H9 (cell line): ENCODE measurements at regions not wholly inside any gene's neighbourhood (a gene's known extent, or its start where the extent isn't known, plus 50 kb on each side); places are given as distances from the start of the nearest gene placed in this dataset.

Experiments used
- DNase-seq: peaks from one replicate; pipeline ENCODE4 v3.0.0-alpha.2; 2017
- H2AFZ ChIP-seq: one replicate; pipeline ENCODE4 v1.6.1; 2013; ENCODE audit warnings: mild to moderate bottlenecking, low read length, control low read depth, moderate library complexity
- H2AK5ac ChIP-seq: 2 replicates; pipeline ENCODE4 v1.6.1; 2013; ENCODE audit warnings: low read length, control low read depth, mixed read lengths; ENCODE audit not compliant: insufficient read length
- H2BK120ac ChIP-seq: one replicate; pipeline ENCODE4 v1.6.1; 2013; ENCODE audit warnings: low read depth, mild to moderate bottlenecking, low read length, control low read depth, inconsistent platforms; ENCODE audit not compliant: poor library complexity, severe bottlenecking
- H2BK12ac ChIP-seq: 2 replicates; pipeline ENCODE4 v1.6.1; 2013; ENCODE audit warnings: low read length, control low read depth, mixed read lengths, low read depth; ENCODE audit not compliant: insufficient read length
- H2BK15ac ChIP-seq: 2 replicates; pipeline ENCODE4 v1.6.1; 2013; ENCODE audit warnings: low read depth, low read length, control low read depth
- H2BK20ac ChIP-seq: one replicate; pipeline ENCODE4 v1.6.1; 2013; ENCODE audit warnings: low read depth, mild to moderate bottlenecking, low read length, control low read depth, inconsistent platforms; ENCODE audit not compliant: poor library complexity, severe bottlenecking
- H2BK5ac ChIP-seq: 2 replicates; pipeline ENCODE4 v1.6.1; 2013; ENCODE audit warnings: low read length, control low read depth, mixed read lengths; ENCODE audit not compliant: insufficient read length
- H3K14ac ChIP-seq: 2 replicates; pipeline ENCODE4 v1.6.1; 2013; ENCODE audit warnings: low read length, control low read depth; ENCODE audit not compliant: insufficient read depth
- H3K18ac ChIP-seq: 2 replicates; pipeline ENCODE4 v1.6.1; 2013; ENCODE audit warnings: low read depth, mild to moderate bottlenecking, mixed read lengths, low read length, control low read depth; ENCODE audit not compliant: insufficient read length
- H3K23ac ChIP-seq: 2 replicates; pipeline ENCODE4 v1.6.1; 2013; ENCODE audit warnings: low read length, control low read depth, mixed read lengths, low read depth; ENCODE audit not compliant: insufficient read length
- H3K23me2 ChIP-seq: 2 replicates; pipeline ENCODE4 v1.6.1; 2013; ENCODE audit warnings: low read depth, mild to moderate bottlenecking, mixed read lengths, low read length, control low read depth; ENCODE audit not compliant: insufficient read length, poor library complexity, severe bottlenecking
- H3K27ac ChIP-seq: 2 replicates; pipeline ENCODE4 v1.5.1; 2013; ENCODE audit warnings: low read length, control low read depth, mixed read lengths, low read depth; ENCODE audit not compliant: insufficient read length
- H3K27me3 ChIP-seq: 2 replicates; pipeline ENCODE4 v1.6.1; 2013; ENCODE audit warnings: low read length, control low read depth, inconsistent platforms; ENCODE audit not compliant: insufficient read depth
- H3K4ac ChIP-seq: 2 replicates; pipeline ENCODE4 v1.6.1; 2013; ENCODE audit warnings: low read depth, mild to moderate bottlenecking, control low read depth, inconsistent platforms, low read length, moderate library complexity
- H3K4me1 ChIP-seq: 2 replicates; pipeline ENCODE4 v1.6.1; 2013; ENCODE audit warnings: low read length, control low read depth, inconsistent platforms; ENCODE audit not compliant: insufficient read depth
- H3K4me2 ChIP-seq: 2 replicates; pipeline ENCODE4 v1.6.1; 2013; ENCODE audit warnings: low read length, control low read depth, mixed read lengths; ENCODE audit not compliant: insufficient read length, insufficient read depth
- H3K56ac ChIP-seq: 2 replicates; pipeline ENCODE4 v1.6.1; 2013; ENCODE audit warnings: low read depth, mild to moderate bottlenecking, mixed read lengths, low read length, control low read depth; ENCODE audit not compliant: insufficient read length
- H3K79me1 ChIP-seq: 2 replicates; pipeline ENCODE4 v1.6.1; 2013; ENCODE audit warnings: low read depth, mild to moderate bottlenecking, moderate library complexity, low read length, control low read depth, inconsistent platforms; ENCODE audit not compliant: insufficient read depth, poor library complexity, severe bottlenecking
- H3K79me2 ChIP-seq: 2 replicates; pipeline ENCODE4 v1.6.1; 2013; ENCODE audit warnings: low read length, control low read depth, inconsistent platforms; ENCODE audit not compliant: insufficient read depth
- H3K9ac ChIP-seq: 2 replicates; pipeline ENCODE4 v1.6.1; 2013; ENCODE audit warnings: low read length, control low read depth, mixed read lengths; ENCODE audit not compliant: insufficient read length; ENCODE audit errors: extremely low read depth
- H3K9me3 ChIP-seq: one replicate; pipeline ENCODE4 v1.6.1; 2013; ENCODE audit warnings: low read depth, low read length, inconsistent platforms; ENCODE audit not compliant: control insufficient read depth
- H3T11ph ChIP-seq: one replicate; pipeline ENCODE4 v1.6.1; 2013; ENCODE audit warnings: mild to moderate bottlenecking, low read length, control low read depth, inconsistent platforms
- H4K20me1 ChIP-seq: one replicate; pipeline ENCODE4 v1.6.1; 2013; ENCODE audit not compliant: control insufficient read depth, insufficient read length, insufficient read depth
- H4K5ac ChIP-seq: 2 replicates; pipeline ENCODE4 v1.6.1; 2013; ENCODE audit warnings: low read depth, mild to moderate bottlenecking, mixed read lengths, low read length, control low read depth; ENCODE audit not compliant: insufficient read length
- H4K8ac ChIP-seq: replicated peaks from 2 replicates; pipeline ENCODE4 v1.6.1; 2013; ENCODE audit warnings: low read length, control low read depth, mixed read lengths, low read depth; ENCODE audit not compliant: insufficient read length
- H4K91ac ChIP-seq: 2 replicates; pipeline ENCODE4 v1.6.1; 2013; ENCODE audit warnings: low read depth, mild to moderate bottlenecking, moderate library complexity, mixed read lengths, low read length, control low read depth; ENCODE audit not compliant: insufficient read length
- H3K27ac Mint-ChIP-seq, 3 experiments: 2 replicates in 2 of 3; 3 replicates in 1 of 3; pipeline ENCODE4 v1.8.0; 2020 to 2021; ENCODE audit warnings: mixed read lengths in 3 of 3, mild to moderate bottlenecking in 1 of 3, moderate library complexity in 1 of 3
- H3K27me3 Mint-ChIP-seq: 2 replicates; pipeline ENCODE4 v1.8.0; 2021; ENCODE audit warnings: low read depth, mild to moderate bottlenecking, moderate library complexity, mixed read lengths
- H3K36me3 Mint-ChIP-seq, 3 experiments: 2 replicates in 2 of 3; 3 replicates in 1 of 3; pipeline ENCODE4 v1.8.0; 2020 to 2021; ENCODE audit warnings: low read depth in 3 of 3, mixed read lengths in 3 of 3; ENCODE audit not compliant: insufficient read depth in 1 of 3
- H3K4me1 Mint-ChIP-seq, 2 experiments: 2 replicates each; pipeline ENCODE4 v1.8.0; 2020; ENCODE audit warnings: mixed read lengths in 2 of 2
- H3K4me3 Mint-ChIP-seq, 2 experiments: 2 replicates in 1 of 2; 3 replicates in 1 of 2; pipeline ENCODE4 v1.8.0; 2020 to 2021; ENCODE audit warnings: mild to moderate bottlenecking in 2 of 2, mixed read lengths in 2 of 2, moderate library complexity in 1 of 2
- H3K9me3 Mint-ChIP-seq, 2 experiments: 2 replicates in 1 of 2; 3 replicates in 1 of 2; pipeline ENCODE4 v1.8.0; 2020; ENCODE audit warnings: mild to moderate bottlenecking in 2 of 2, mixed read lengths in 2 of 2, moderate library complexity in 1 of 2
- CTCF ChIP-seq: fragments of 200-600 bp; sonication (generic); conservative IDR thresholded peaks from 3 replicates; pipeline ENCODE4 v1.8.0; 2021; ENCODE audit warnings: antibody characterized with exemption, mild to moderate bottlenecking
- WGBS: extraction: QIAGEN DNeasy Blood & Tissue Kit; methylation state at CpG from one replicate; pipeline ENCODE4 v1.1.7; 2013; ENCODE audit warnings: missing lambda C conversion rate, low lambda C conversion rate, mixed read lengths; ENCODE audit not compliant: insufficient read length; ENCODE audit errors: extremely low coverage; 5-methylcytosine and 5-hydroxymethylcytosine counted together

DNA sequence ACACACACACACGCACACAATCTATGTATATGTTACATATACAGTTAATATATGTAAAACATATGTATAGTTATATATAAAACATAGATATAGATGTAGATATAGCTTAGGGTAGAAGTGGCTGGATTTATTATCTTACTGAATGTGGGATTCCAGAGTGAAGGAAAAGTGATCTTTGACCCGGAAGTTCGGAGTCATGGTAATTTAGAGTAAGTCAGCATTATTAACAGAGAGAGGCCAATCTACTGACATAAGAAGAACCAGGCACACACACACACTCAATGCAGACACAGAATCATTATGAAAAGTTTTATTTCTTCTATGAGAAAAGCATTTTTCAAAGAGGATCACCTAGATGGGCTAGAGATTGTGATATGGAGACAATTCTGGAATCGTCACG lies 384.2 kb upstream of the NOVA1 start:
- no peak for TF ChIP-seq CTCF
- no peak for DNase-seq
- Histone ChIP-seq H3K4me2 (no peak overlapping the region), H3T11ph (no peak overlapping the region), H4K8ac (no peak overlapping the region), H2BK12ac (no peak overlapping the region), H2AFZ (no peak overlapping the region), H3K27ac (no peak overlapping the region), H4K20me1 (no peaks in the 10 kb centered on the region), H3K56ac (no peak overlapping the region), H3K79me1 (no peaks in the 10 kb centered on the region), H3K23ac (no peak overlapping the region), H3K27me3 (no peaks in the 10 kb centered on the region), H2AK5ac (no peak overlapping the region), H3K4ac (no peak overlapping the region), H4K5ac (no peak overlapping the region), H4K91ac (no peak overlapping the region), H3K79me2 (no peaks in the 10 kb centered on the region), H2BK120ac (no peak overlapping the region), H2BK15ac (no peak overlapping the region), H3K9me3 (no peaks in the 10 kb centered on the region), H3K18ac (no peak overlapping the region), H3K23me2 (no peaks in the 10 kb centered on the region), H2BK20ac (no peak overlapping the region), H2BK5ac (no peak overlapping the region), H3K4me1 (no peaks in the 10 kb centered on the region), H3K9ac (no peak overlapping the region), H3K14ac (no peak overlapping the region)
- no CpG with 5 or more reads among the region's 5 CpGs for WGBS
- Mint-ChIP-seq H3K4me1 (peaks cover 4 to 5% of the 10 kb centered on the region in 2 experiments), H3K36me3 (no peaks in the 10 kb centered on the region), H3K9me3 (no peaks in the 10 kb centered on the region), H3K27ac (no peak overlapping the region), H3K4me3 (no peak overlapping the region), H3K27me3 (no peaks in the 10 kb centered on the region)
